SK-N-SH (cell line): ENCODE measurements at regions not wholly inside any gene's neighbourhood (a gene's known extent, or its start where the extent isn't known, plus 50 kb on each side); places are given as distances from the start of the nearest gene placed in this dataset.
"Not testable (repeated sequence)": the region's sequence is repeated elsewhere in the genome, so short reads cannot be mapped to it uniquely, and the experiment has no call there.

Source experiments
- EP300 ChIP-seq, 2 experiments: IDR thresholded peaks; 2 replicates each; pipeline versions ENCODE4 v1.4.0 to v1.6.1; 2012; ENCODE audit warnings: borderline replicate concordance in 1 of 2, low read depth in 1 of 2, low read length in 1 of 2
- FOXJ3 ChIP-seq: sonication (generic); formaldehyde crosslinking; IDR thresholded peaks from 2 replicates; pipeline ENCODE4 v1.5.1; 2020; ENCODE audit warnings: mild to moderate bottlenecking, missing genetic modification reagents
- GABPA ChIP-seq: IDR thresholded peaks from 2 replicates; pipeline ENCODE4 v1.4.0; 2012; ENCODE audit warnings: low read depth, mild to moderate bottlenecking
- RAD21 ChIP-seq: IDR thresholded peaks from 2 replicates; pipeline ENCODE4 v1.6.1; 2012; ENCODE audit warnings: mild to moderate bottlenecking, low read length
- RCOR1 ChIP-seq: fragments of 150-350 bp; IDR thresholded peaks from 2 replicates; pipeline ENCODE4 v1.6.1; 2017; ENCODE audit warnings: antibody characterized with exemption, low read length
- REST ChIP-seq: IDR thresholded peaks from 2 replicates; pipeline ENCODE4 v1.6.1; 2012; ENCODE audit warnings: mild to moderate bottlenecking, low read depth, low read length, moderate library complexity
- RFX5 ChIP-seq: IDR thresholded peaks from 2 replicates; pipeline ENCODE4 v1.6.1; 2012; ENCODE audit warnings: mild to moderate bottlenecking, improper control_type of control experiment, low read length
- SMC3 ChIP-seq: IDR thresholded peaks from 2 replicates; pipeline ENCODE4 v1.6.1; 2012; ENCODE audit warnings: low read depth, low read length, improper control_type of control experiment
- TCF12 ChIP-seq: IDR thresholded peaks from 2 replicates; pipeline ENCODE4 v1.4.0; 2012
- YY1 ChIP-seq: IDR thresholded peaks from 2 replicates; pipeline ENCODE4 v1.4.0; 2012; ENCODE audit warnings: low read depth, mild to moderate bottlenecking
- TF ChIP-seq, protein P1 (sequence below): fragments of 200-600 bp; sonication (generic); IDR thresholded peaks from 2 replicates; pipeline ENCODE4 v1.6.1; 2017; ENCODE audit warnings: antibody characterized with exemption, mild to moderate bottlenecking, moderate library complexity
- TF ChIP-seq, protein P2 (sequence below): IDR thresholded peaks from 2 replicates; pipeline ENCODE4 v1.4.0; 2012; ENCODE audit warnings: low read depth

DNA sequence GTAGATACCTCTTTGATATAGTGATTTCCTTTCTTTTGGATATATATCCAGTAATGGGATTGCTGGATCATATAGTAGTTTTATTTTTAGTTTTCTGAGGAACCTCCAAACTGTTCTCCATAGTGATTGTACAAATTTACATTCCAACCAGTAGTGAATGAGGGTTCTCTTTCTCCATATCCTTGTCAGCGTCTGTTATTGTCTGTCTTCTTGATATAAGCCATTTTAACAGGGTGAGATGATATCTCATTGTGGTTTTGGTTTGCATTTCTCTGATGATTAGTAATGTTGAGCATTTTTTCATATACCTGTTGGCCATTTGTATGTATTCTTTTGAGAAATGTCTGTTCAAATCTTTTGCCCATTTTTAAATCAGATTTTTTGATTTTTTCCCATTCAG is 182.4 kb downstream of the COG6 start:
- TF ChIP-seq, protein P1, sequence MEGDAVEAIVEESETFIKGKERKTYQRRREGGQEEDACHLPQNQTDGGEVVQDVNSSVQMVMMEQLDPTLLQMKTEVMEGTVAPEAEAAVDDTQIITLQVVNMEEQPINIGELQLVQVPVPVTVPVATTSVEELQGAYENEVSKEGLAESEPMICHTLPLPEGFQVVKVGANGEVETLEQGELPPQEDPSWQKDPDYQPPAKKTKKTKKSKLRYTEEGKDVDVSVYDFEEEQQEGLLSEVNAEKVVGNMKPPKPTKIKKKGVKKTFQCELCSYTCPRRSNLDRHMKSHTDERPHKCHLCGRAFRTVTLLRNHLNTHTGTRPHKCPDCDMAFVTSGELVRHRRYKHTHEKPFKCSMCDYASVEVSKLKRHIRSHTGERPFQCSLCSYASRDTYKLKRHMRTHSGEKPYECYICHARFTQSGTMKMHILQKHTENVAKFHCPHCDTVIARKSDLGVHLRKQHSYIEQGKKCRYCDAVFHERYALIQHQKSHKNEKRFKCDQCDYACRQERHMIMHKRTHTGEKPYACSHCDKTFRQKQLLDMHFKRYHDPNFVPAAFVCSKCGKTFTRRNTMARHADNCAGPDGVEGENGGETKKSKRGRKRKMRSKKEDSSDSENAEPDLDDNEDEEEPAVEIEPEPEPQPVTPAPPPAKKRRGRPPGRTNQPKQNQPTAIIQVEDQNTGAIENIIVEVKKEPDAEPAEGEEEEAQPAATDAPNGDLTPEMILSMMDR: not testable (repeated sequence)
- TF ChIP-seq RAD21; RCOR1; REST; FOXJ3 (CRISPR knock-in tag); GABPA; RFX5; SMC3; YY1: not testable (repeated sequence)
- peak; percentile 91 for TF ChIP-seq TCF12
- TF ChIP-seq, protein P2, sequence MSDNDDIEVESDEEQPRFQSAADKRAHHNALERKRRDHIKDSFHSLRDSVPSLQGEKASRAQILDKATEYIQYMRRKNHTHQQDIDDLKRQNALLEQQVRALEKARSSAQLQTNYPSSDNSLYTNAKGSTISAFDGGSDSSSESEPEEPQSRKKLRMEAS: not testable (repeated sequence)
- TF ChIP-seq EP300 (IDR thresholded peaks at IDR 0.05; ENCODE audit: borderline replicate concordance in 1 of 2, low read depth in 1 of 2, low read length in 1 of 2): peak in 1 of 2 experiments; percentile 73; a peak in 2 of 4 replicates
